Lower leg skin (tissue), 3 donors: ENCODE measurements at regions not wholly inside any gene's neighbourhood (a gene's known extent, or its start where the extent isn't known, plus 50 kb on each side); places are given as distances from the start of the nearest gene placed in this dataset.

ENCODE experiments used
- CTCF ChIP-seq, 3 donors: fragments of 450-650 bp; IDR thresholded peaks; one replicate each; pipeline ENCODE4 v1.5.1; 2016; ENCODE audit warnings: antibody characterized with exemption in 3 of 3, mild to moderate bottlenecking in 3 of 3, moderate library complexity in 2 of 3
- POLR2A ChIP-seq, 2 donors: fragments of 450-650 bp; IDR thresholded peaks; one replicate each; pipeline ENCODE4 v1.6.1; 2016 to 2017; ENCODE audit warnings: antibody characterized with exemption in 2 of 2, mild to moderate bottlenecking in 1 of 2, moderate library complexity in 1 of 2

GRCh38 chrX:137290011-137290410 is 256.2 kb upstream of the GPR101 start:
- no peak for TF ChIP-seq POLR2A (IDR thresholded peaks at IDR 0.05)
- no peak for TF ChIP-seq CTCF (IDR thresholded peaks at IDR 0.05)
